Colonic mucosa (tissue), 4 donors: ENCODE measurements at regions not wholly inside any gene's neighbourhood (a gene's known extent, or its start where the extent isn't known, plus 50 kb on each side); places are given as distances from the start of the nearest gene placed in this dataset.
"Not testable (repeated sequence)": the region's sequence is repeated elsewhere in the genome, so short reads cannot be mapped to it uniquely, and the experiment has no call there.

Experiments
- DNase-seq: peaks from one replicate; pipeline ENCODE4 v3.0.0-alpha.2; 2020
- H3K27ac ChIP-seq: fragments of 200-600 bp; one replicate; pipeline ENCODE4 v1.8.0; 2021
- H3K27me3 ChIP-seq: fragments of 200-600 bp; one replicate; pipeline ENCODE4 v1.8.0; 2021
- H3K36me3 ChIP-seq: fragments of 200-600 bp; one replicate; pipeline ENCODE4 v1.8.0; 2021
- H3K4me1 ChIP-seq: fragments of 200-600 bp; one replicate; pipeline ENCODE4 v1.8.0; 2021; ENCODE audit warnings: mild to moderate bottlenecking
- H3K4me3 ChIP-seq: fragments of 200-600 bp; one replicate; pipeline ENCODE4 v1.8.0; 2021
- H3K9ac ChIP-seq, 2 donors: one replicate each; pipeline ENCODE4 v1.7.0; 2013; ENCODE audit warnings: control low read depth in 2 of 2, low read depth in 2 of 2, low read length in 2 of 2
- H3K9me3 ChIP-seq: fragments of 200-600 bp; one replicate; pipeline ENCODE4 v1.8.0; 2021
- CTCF ChIP-seq: fragments of 200-600 bp; IDR thresholded peaks from one replicate; pipeline ENCODE4 v1.8.0; 2022; ENCODE audit warnings: antibody characterized with exemption, mild to moderate bottlenecking
- intact Hi-C: fragments of 100-400 bp; cut with DNase I; formaldehyde crosslinking; loops from one replicate; pipeline ENCODE4 v1.14.1; 2022
- donor health status: healthy.
- donor health status: DM: no; HTN: no; CAD: no.
- donor health status: DM: no; HTN: no; CAD: no.

- no peak for DNase-seq
- Histone ChIP-seq H3K9me3 (no peaks in the 10 kb centered on the region), H3K36me3 (no peaks in the 10 kb centered on the region), H3K27me3 (no peaks in the 10 kb centered on the region), H3K9ac (no peak overlapping the region), H3K4me1 (no peaks in the 10 kb centered on the region), H3K4me3 (no peak overlapping the region), H3K27ac (no peak overlapping the region)
- intact Hi-C loops = no loop called here
- TF ChIP-seq CTCF = no peak
These were observed 72.0 kb upstream of the PARD3 start for GRCh38 chr10:34886906-34887642.

- no peak for TF ChIP-seq CTCF
- no peaks in the 10 kb centered on the region for H3K9me3 ChIP-seq
- H3K27me3 ChIP-seq = no peaks in the 10 kb centered on the region
- intact Hi-C loops = no loop called here
- H3K4me3 ChIP-seq = no peak overlapping the region
- H3K27ac ChIP-seq = no peak overlapping the region
- H3K4me1 ChIP-seq = no peaks in the 10 kb centered on the region
- no peaks in the 10 kb centered on the region for H3K36me3 ChIP-seq
- no peak overlapping the region for H3K9ac ChIP-seq
- no peak for DNase-seq
These were observed 70.8 kb upstream of the PARD3 start for GRCh38 chr10:34885898-34886297.

DNA sequence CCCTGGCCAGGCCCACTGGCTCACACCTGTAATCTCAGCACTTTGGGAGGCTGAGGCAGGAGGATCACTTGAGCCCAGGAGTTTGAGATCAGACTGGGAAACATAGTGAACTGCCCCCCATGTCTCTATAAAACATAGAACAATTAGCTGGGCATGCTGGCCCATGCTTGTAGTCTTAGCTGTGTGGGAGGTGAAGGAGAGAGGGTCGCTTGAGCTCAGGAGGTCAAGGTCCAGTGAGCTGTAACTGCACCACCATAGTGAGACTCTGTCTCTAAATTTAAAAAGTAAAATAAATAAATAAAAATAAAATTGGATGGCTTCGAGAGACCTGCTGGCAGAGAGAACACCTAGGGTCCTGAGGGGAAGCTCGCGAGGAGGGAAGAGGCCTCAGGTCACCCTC lies 69.9 kb upstream of the PARD3 start:
- TF ChIP-seq CTCF = no peak
- Histone ChIP-seq H3K36me3 (no peaks in the 10 kb centered on the region), H3K27me3 (no peaks in the 10 kb centered on the region), H3K9me3 (no peaks in the 10 kb centered on the region), H3K9ac (no peak overlapping the region), H3K27ac (no peak overlapping the region), H3K4me3 (no peak overlapping the region), H3K4me1 (no peaks in the 10 kb centered on the region)
- intact Hi-C loops = no loop called here
- no peak for DNase-seq

GRCh38 chr10:34884272-34884952 lies 69.3 kb upstream of the PARD3 start:
- Histone ChIP-seq H3K9ac (no peak overlapping the region), H3K4me3 (no peak overlapping the region), H3K36me3 (no peaks in the 10 kb centered on the region), H3K9me3 (no peaks in the 10 kb centered on the region), H3K27me3 (no peaks in the 10 kb centered on the region), H3K27ac (no peak overlapping the region), H3K4me1 (no peaks in the 10 kb centered on the region)
- intact Hi-C loops = no loop called here
- TF ChIP-seq CTCF = no peak
- no peak for DNase-seq

GRCh38 chr10:34880817-34881216 lies 65.7 kb upstream of the PARD3 start:
- intact Hi-C loops = no loop called here
- no peaks in the 10 kb centered on the region for H3K36me3 ChIP-seq
- H3K9me3 ChIP-seq = no peaks in the 10 kb centered on the region
- H3K27ac ChIP-seq = no peak overlapping the region
- H3K27me3 ChIP-seq = no peaks in the 10 kb centered on the region
- TF ChIP-seq CTCF = no peak
- H3K4me3 ChIP-seq = no peak overlapping the region
- H3K4me1 ChIP-seq = no peaks in the 10 kb centered on the region
- no peak overlapping the region for H3K9ac ChIP-seq
- DNase-seq = no peak

GRCh38 chr10:34878651-34879050 lies 63.6 kb upstream of the PARD3 start:
- H3K9me3 ChIP-seq, H3K27ac ChIP-seq, intact Hi-C loops, H3K4me1 ChIP-seq, H3K4me3 ChIP-seq, DNase-seq, H3K9ac ChIP-seq, H3K36me3 ChIP-seq, H3K27me3 ChIP-seq: not testable (repeated sequence)
